Liver (tissue), 8 donors: ENCODE measurements at regions not wholly inside any gene's neighbourhood (a gene's known extent, or its start where the extent isn't known, plus 50 kb on each side); places are given as distances from the start of the nearest gene placed in this dataset.

Experiments used
- DNase-seq: peaks from one replicate; pipeline ENCODE4 v3.0.0-alpha.2; 2017; ENCODE audit warnings: low spot score
- H3K27ac ChIP-seq, 2 donors: one replicate each; pipeline ENCODE4 v1.7.0; 2013; ENCODE audit warnings: inconsistent platforms in 2 of 2, low read length in 2 of 2, control low read depth in 1 of 2, low read depth in 1 of 2, mild to moderate bottlenecking in 1 of 2
- H3K27me3 ChIP-seq, 4 donors: one replicate each; pipeline versions ENCODE4 v1.6.1 to v1.7.0; 2013; ENCODE audit warnings: low read length in 3 of 4, inconsistent platforms in 1 of 4, mild to moderate bottlenecking in 1 of 4, moderate library complexity in 1 of 4; ENCODE audit not compliant: control insufficient read depth in 4 of 4, insufficient read depth in 4 of 4
- H3K36me3 ChIP-seq, 4 donors: one replicate each; pipeline versions ENCODE4 v1.6.1 to v1.7.0; 2013; ENCODE audit warnings: low read length in 3 of 4, mild to moderate bottlenecking in 3 of 4, low read depth in 1 of 4, moderate library complexity in 1 of 4; ENCODE audit not compliant: control insufficient read depth in 4 of 4, insufficient read depth in 3 of 4
- H3K4me1 ChIP-seq, 4 donors: one replicate each; pipeline versions ENCODE4 v1.6.1 to v1.7.0; 2013; ENCODE audit warnings: low read length in 3 of 4, mild to moderate bottlenecking in 3 of 4, moderate library complexity in 1 of 4; ENCODE audit not compliant: control insufficient read depth in 4 of 4, insufficient read depth in 4 of 4
- H3K4me3 ChIP-seq, 3 donors: one replicate each; pipeline versions ENCODE4 v1.6.1 to v1.7.0; 2013; ENCODE audit warnings: low read length in 3 of 3, control low read depth in 1 of 3, low read depth in 1 of 3, mild to moderate bottlenecking in 1 of 3
- H3K9ac ChIP-seq, 2 donors: one replicate each; pipeline ENCODE4 v1.7.0; 2013; ENCODE audit warnings: low read length in 2 of 2, mild to moderate bottlenecking in 2 of 2, moderate library complexity in 2 of 2, control low read depth in 1 of 2, low read depth in 1 of 2
- H3K9me3 ChIP-seq, 4 donors: one replicate each; pipeline versions ENCODE4 v1.6.1 to v1.7.0; 2013; ENCODE audit warnings: low read length in 3 of 4; ENCODE audit not compliant: control insufficient read depth in 4 of 4
- ATF3 ChIP-seq: IDR thresholded peaks from 2 replicates; pipeline ENCODE4 v1.6.1; 2016; ENCODE audit warnings: antibody characterized with exemption
- CTCF ChIP-seq: fragments of 150-350 bp; IDR thresholded peaks from 2 replicates; pipeline ENCODE4 v1.5.1; 2017; ENCODE audit warnings: improper control_type of control experiment, low read depth, low read length; ENCODE audit not compliant: missing input control
- EGR1 ChIP-seq, 2 donors: IDR thresholded peaks; 2 replicates each; pipeline ENCODE4 v1.6.1; 2016 to 2018; ENCODE audit warnings: antibody characterized with exemption in 2 of 2, low read depth in 2 of 2
- FOXA1 ChIP-seq: IDR thresholded peaks from 2 replicates; pipeline ENCODE4 v1.6.1; 2016; ENCODE audit warnings: antibody characterized with exemption
- FOXA2 ChIP-seq: IDR thresholded peaks from 2 replicates; pipeline ENCODE4 v1.6.1; 2016; ENCODE audit warnings: antibody characterized with exemption
- GABPA ChIP-seq, 2 donors: IDR thresholded peaks in 1 of 2; conservative IDR thresholded peaks in 1 of 2; 2 replicates each; pipeline ENCODE4 v1.6.1; 2016; ENCODE audit warnings: antibody characterized with exemption in 2 of 2, mild to moderate bottlenecking in 1 of 2, moderate library complexity in 1 of 2
- HNF4A ChIP-seq, 2 donors: conservative IDR thresholded peaks; 2 replicates each; pipeline ENCODE4 v1.6.1; 2016; ENCODE audit warnings: antibody characterized with exemption in 2 of 2, mild to moderate bottlenecking in 2 of 2
- HNF4G ChIP-seq: IDR thresholded peaks from 2 replicates; pipeline ENCODE4 v1.6.1; 2016; ENCODE audit warnings: antibody characterized with exemption
- MAX ChIP-seq: IDR thresholded peaks from 2 replicates; pipeline ENCODE4 v1.6.1; 2016; ENCODE audit warnings: antibody characterized with exemption
- NR2F2 ChIP-seq: IDR thresholded peaks from 2 replicates; pipeline ENCODE4 v1.6.1; 2016; ENCODE audit warnings: antibody characterized with exemption
- REST ChIP-seq: IDR thresholded peaks from 2 replicates; pipeline ENCODE4 v1.6.1; 2016; ENCODE audit warnings: antibody characterized with exemption, mild to moderate bottlenecking
- RXRA ChIP-seq, 2 donors: IDR thresholded peaks; 2 replicates each; pipeline ENCODE4 v1.6.1; 2017 to 2018; ENCODE audit warnings: antibody characterized with exemption in 2 of 2, mild to moderate bottlenecking in 1 of 2
- TAF1 ChIP-seq: conservative IDR thresholded peaks from 2 replicates; pipeline ENCODE4 v1.6.1; 2016; ENCODE audit warnings: antibody characterized with exemption, mild to moderate bottlenecking
- YY1 ChIP-seq: IDR thresholded peaks from 2 replicates; pipeline ENCODE4 v1.6.1; 2016; ENCODE audit warnings: antibody characterized with exemption, mild to moderate bottlenecking
- ZBTB33 ChIP-seq: IDR thresholded peaks from 2 replicates; pipeline ENCODE4 v1.6.1; 2016; ENCODE audit warnings: antibody characterized with exemption
- WGBS: extraction: QIAGEN DNeasy Blood & Tissue Kit; methylation state at CpG from one replicate; pipeline ENCODE4 v1.1.7; 2013; 5-methylcytosine and 5-hydroxymethylcytosine counted together
- donor health status: healthy.
- donor health status: healthy.
- donor health status: healthy.
- donor health status: healthy.
- donor health status: healthy.

GRCh38 chr3:72062017-72062416 is 277.1 kb upstream of the PROK2 start:
- H3K9ac ChIP-seq, result no peak overlapping the region
- peaks cover 0 to 4% (median 0%) of the 10 kb centered on the region in 4 donors for H3K4me1 ChIP-seq
- TF ChIP-seq HNF4A (conservative IDR thresholded peaks at IDR 0.05) (no peak), YY1 (no peak), REST (no peak), NR2F2 (no peak), FOXA2 (no peak), EGR1 (IDR thresholded peaks at IDR 0.05; ENCODE audit: low read depth in 2 of 2) (no peak), ZBTB33 (no peak), CTCF (no peak), RXRA (IDR thresholded peaks at IDR 0.05) (no peak), FOXA1 (no peak)
- H3K9me3 ChIP-seq, result no peaks in the 10 kb centered on the region
- no peak overlapping the region for H3K27ac ChIP-seq
- no peak overlapping the region for H3K4me3 ChIP-seq
- WGBS, result 55% methylated on average over 1 of the region's 1 CpG
- DNase-seq, result no peak
- no peaks in the 10 kb centered on the region for H3K36me3 ChIP-seq
- no peaks in the 10 kb centered on the region for H3K27me3 ChIP-seq

- no peak overlapping the region for H3K4me3 ChIP-seq
- H3K4me1 ChIP-seq, result peaks cover 0 to 5% (median under 1%) of the 10 kb centered on the region in 4 donors
- no peaks in the 10 kb centered on the region for H3K36me3 ChIP-seq
- H3K27me3 ChIP-seq, result no peaks in the 10 kb centered on the region
- H3K27ac ChIP-seq, result no peak overlapping the region
- H3K9me3 ChIP-seq, result no peaks in the 10 kb centered on the region
- H3K9ac ChIP-seq, result no peak overlapping the region
- DNase-seq, result no peak
- WGBS, result 78% methylated on average over 5 of the region's 5 CpGs
- no peak for TF ChIP-seq RXRA (IDR thresholded peaks at IDR 0.05)
- no peak for TF ChIP-seq HNF4A (conservative IDR thresholded peaks at IDR 0.05)
- no peak for TF ChIP-seq HNF4G
- TF ChIP-seq GABPA (IDR thresholded peaks at IDR 0.05 in 1 of 2, conservative IDR thresholded peaks at IDR 0.05 in 1 of 2), result no peak
- TF ChIP-seq FOXA2, result no peak
- no peak for TF ChIP-seq REST
- TF ChIP-seq ATF3, result no peak
- no peak for TF ChIP-seq FOXA1
- no peak for TF ChIP-seq MAX
- TF ChIP-seq ZBTB33, result no peak
- no peak for TF ChIP-seq NR2F2
- TF ChIP-seq TAF1, result no peak
Measured at GRCh38 chr3:72060447-72061034, 275.6 kb upstream of the PROK2 start.
